ENCODE measurements at regions not wholly inside any gene's neighbourhood (a gene's known extent, or its start where the extent isn't known, plus 50 kb on each side); places are given as distances from the start of the nearest gene placed in this dataset.

GRCh38 chr13:111943229-111943795 lies 123.6 kb upstream of the SOX1 start:
- H3K9ac ChIP-seq (ENCODE audit: low read depth in 1 of 2, low read length in 2 of 2) = no peak overlapping the region
- H3K9me3 ChIP-seq (ENCODE audit: control insufficient read depth in 4 of 4, low read length in 3 of 4) = no peaks in the 10 kb centered on the region
- no peaks in the 10 kb centered on the region for H3K36me3 ChIP-seq (ENCODE audit: control insufficient read depth in 4 of 4, insufficient read depth in 3 of 4, low read depth in 1 of 4, low read length in 3 of 4)
- WGBS = 77% methylated on average over 18 of the region's 18 CpGs
- no peak overlapping the region for H3K4me3 ChIP-seq (ENCODE audit: low read depth in 1 of 3, low read length in 3 of 3)
- no peaks in the 10 kb centered on the region for H3K4me1 ChIP-seq (ENCODE audit: control insufficient read depth in 4 of 4, insufficient read depth in 4 of 4, low read length in 3 of 4)
- peaks cover 0 to 9% (median 3%) of the 10 kb centered on the region in 4 donors for H3K27me3 ChIP-seq (ENCODE audit: control insufficient read depth in 4 of 4, insufficient read depth in 4 of 4, low read length in 3 of 4)
- H3K27ac ChIP-seq (ENCODE audit: low read depth in 1 of 2, low read length in 2 of 2) = no peak overlapping the region
- TF ChIP-seq TAF1 (conservative IDR thresholded peaks at IDR 0.05) = no peak
- TF ChIP-seq CTCF (IDR thresholded peaks at IDR 0.05; ENCODE audit: low read depth, low read length, missing input control) = no peak
- TF ChIP-seq JUND (IDR thresholded peaks at IDR 0.05) = no peak
- TF ChIP-seq FOXA2 (IDR thresholded peaks at IDR 0.05) = no peak
- TF ChIP-seq ATF3 (IDR thresholded peaks at IDR 0.05) = no peak
- TF ChIP-seq HNF4G (IDR thresholded peaks at IDR 0.05) = no peak
- TF ChIP-seq ZBTB33 (IDR thresholded peaks at IDR 0.05) = no peak
- TF ChIP-seq YY1 (IDR thresholded peaks at IDR 0.05) = no peak
- TF ChIP-seq REST (IDR thresholded peaks at IDR 0.05) = no peak
- TF ChIP-seq GABPA (IDR thresholded peaks at IDR 0.05 in 1 of 2, conservative IDR thresholded peaks at IDR 0.05 in 1 of 2) = no peak
- TF ChIP-seq FOXA1 (IDR thresholded peaks at IDR 0.05) = no peak
- TF ChIP-seq EGR1 (IDR thresholded peaks at IDR 0.05; ENCODE audit: low read depth in 2 of 2) = no peak
- no peak for TF ChIP-seq HNF4A (conservative IDR thresholded peaks at IDR 0.05)
- TF ChIP-seq RAD21 (IDR thresholded peaks at IDR 0.05) = no peak
- TF ChIP-seq MAX (IDR thresholded peaks at IDR 0.05) = no peak
- no peak for TF ChIP-seq SP1 (IDR thresholded peaks at IDR 0.05)
- DNase-seq (ENCODE audit: low spot score) = no peak

GRCh38 chr13:111944171-111944583 lies 122.8 kb upstream of the SOX1 start:
- Histone ChIP-seq H3K9ac (ENCODE audit: low read depth in 1 of 2, low read length in 2 of 2) (no peak overlapping the region), H3K4me1 (ENCODE audit: control insufficient read depth in 4 of 4, insufficient read depth in 4 of 4, low read length in 3 of 4) (no peaks in the 10 kb centered on the region), H3K36me3 (ENCODE audit: control insufficient read depth in 4 of 4, insufficient read depth in 3 of 4, low read depth in 1 of 4, low read length in 3 of 4) (no peaks in the 10 kb centered on the region), H3K4me3 (ENCODE audit: low read depth in 1 of 3, low read length in 3 of 3) (no peak overlapping the region), H3K9me3 (ENCODE audit: control insufficient read depth in 4 of 4, low read length in 3 of 4) (no peaks in the 10 kb centered on the region), H3K27me3 (ENCODE audit: control insufficient read depth in 4 of 4, insufficient read depth in 4 of 4, low read length in 3 of 4) (peaks cover 0 to 7% (median 3%) of the 10 kb centered on the region in 4 donors), H3K27ac (ENCODE audit: low read depth in 1 of 2, low read length in 2 of 2) (no peak overlapping the region)
- TF ChIP-seq YY1 (IDR thresholded peaks at IDR 0.05) (no peak), ZBTB33 (IDR thresholded peaks at IDR 0.05) (no peak), RAD21 (IDR thresholded peaks at IDR 0.05) (no peak), ATF3 (IDR thresholded peaks at IDR 0.05) (no peak)
- WGBS = 81% methylated on average over 16 of the region's 16 CpGs
- no peak for DNase-seq (ENCODE audit: low spot score)

Data from liver (tissue), 8 donors.